ENCODE measurements at regions not wholly inside any gene's neighbourhood (a gene's known extent, or its start where the extent isn't known, plus 50 kb on each side); places are given as distances from the start of the nearest gene placed in this dataset.

GRCh38 chr15:77748078-77749064, 115.7 kb upstream of the LINGO1 start:
- H3K36me3 ChIP-seq (ENCODE audit: control insufficient read depth, insufficient read depth, low read length), result no peaks in the 10 kb centered on the region
- H3K9me3 ChIP-seq (ENCODE audit: control insufficient read depth, insufficient read depth, low read depth, low read length), result no peaks in the 10 kb centered on the region
- intact Hi-C loops (cut with micrococcal nuclease; ENCODE audit: unreplicated experiment) (no loop called here), in situ Hi-C loops (cut with HindIII; ENCODE audit: low pct_unique_long_range_greater_than_20kb, low sequenced_read_pairs) (no loop called here)
- CTCF ChIA-PET, result interaction anchor here (0.5 kb wide), 1 partner anchor 18 kb away, joined by 7 read pairs; no protein-coding TSS in a partner anchor
- DNase-seq (ENCODE audit: low read depth, low spot score), result no peak
- no peak overlapping the region for H3K4me3 ChIP-seq (ENCODE audit: low read depth in 2 of 2, low read length in 2 of 2)
- BruUV-seq (replicated peaks), result no TSS peak
- POLR2A ChIA-PET, result interaction anchor here (0.6 kb wide), 1 partner anchor 48 kb away, joined by 3 read pairs; no protein-coding TSS in a partner anchor
- H3K4me1 ChIP-seq (ENCODE audit: control insufficient read depth, insufficient read depth, low read length), result peaks cover 3% of the 10 kb centered on the region; the same call in 1 of the 2 replicates
- no peaks in the 10 kb centered on the region for H3K27me3 ChIP-seq (ENCODE audit: control insufficient read depth, insufficient read depth, low read length)
- no peak for TF ChIP-seq CTCF (IDR thresholded peaks at IDR 0.05)
- no peak for TF ChIP-seq TCF7L2 (IDR thresholded peaks at IDR 0.05; ENCODE audit: low read depth, low read length)
- no peak for TF ChIP-seq REST (IDR thresholded peaks at IDR 0.05; ENCODE audit: insufficient read depth in 1 of 2, low read depth in 2 of 2, low read length in 1 of 2)
- no peak for TF ChIP-seq SIN3A (IDR thresholded peaks at IDR 0.05; ENCODE audit: borderline replicate concordance, insufficient read depth, low read depth, low read length)
- no peak for TF ChIP-seq POLR2AphosphoS5 (IDR thresholded peaks at IDR 0.05; ENCODE audit: low read depth, low read length)
- H3K27ac ChIP-seq (ENCODE audit: low read length), result no peak overlapping the region
- peak; percentile 65 for ATAC-seq

GRCh38 chr15:77747175-77748077, 114.7 kb upstream of the LINGO1 start:
- in situ Hi-C loops (cut with HindIII; ENCODE audit: low pct_unique_long_range_greater_than_20kb, low sequenced_read_pairs), result no loop called here
- Histone ChIP-seq H3K9me3 (ENCODE audit: control insufficient read depth, insufficient read depth, low read depth, low read length) (no peaks in the 10 kb centered on the region), H3K4me3 (ENCODE audit: low read depth in 2 of 2, low read length in 2 of 2) (peak overlapping the region in 1 of 2 experiments; percentile 19; a peak in 1 of 4 replicates), H3K4me1 (ENCODE audit: control insufficient read depth, insufficient read depth, low read length) (peaks cover 3% of the 10 kb centered on the region; the same call in 1 of the 2 replicates), H3K27me3 (ENCODE audit: control insufficient read depth, insufficient read depth, low read length) (no peaks in the 10 kb centered on the region), H3K36me3 (ENCODE audit: control insufficient read depth, insufficient read depth, low read length) (no peaks in the 10 kb centered on the region), H3K27ac (ENCODE audit: low read length) (no peak overlapping the region)
- no TSS peak for BruUV-seq (replicated peaks)
- ATAC-seq (peak; percentile 45), DNase-seq (ENCODE audit: low read depth, low spot score) (no peak)
- ChIA-PET CTCF (interaction anchor here (0.5 kb wide), 1 partner anchor 19 kb away, joined by 7 read pairs; no protein-coding TSS in a partner anchor), POLR2A (interaction anchor here (0.6 kb wide), 1 partner anchor 47 kb away, joined by 3 read pairs; no protein-coding TSS in a partner anchor)
- intact Hi-C loops (cut with micrococcal nuclease; ENCODE audit: unreplicated experiment), result no loop called here
- TF ChIP-seq TCF7L2 (IDR thresholded peaks at IDR 0.05; ENCODE audit: low read depth, low read length) (no peak), POLR2AphosphoS5 (IDR thresholded peaks at IDR 0.05; ENCODE audit: low read depth, low read length) (no peak), CTCF (IDR thresholded peaks at IDR 0.05) (no peak), REST (IDR thresholded peaks at IDR 0.05; ENCODE audit: insufficient read depth in 1 of 2, low read depth in 2 of 2, low read length in 1 of 2) (no peak), SIN3A (IDR thresholded peaks at IDR 0.05; ENCODE audit: borderline replicate concordance, insufficient read depth, low read depth, low read length) (no peak)

All from Panc1 (cell line).